K562 (cell line): ENCODE measurements at regions not wholly inside any gene's neighbourhood (a gene's known extent, or its start where the extent isn't known, plus 50 kb on each side); places are given as distances from the start of the nearest gene placed in this dataset.

Experiments
- ATAC-seq: fragments of 200-7000 bp; cut with Tn5 transposase; 3 replicates; pipeline ENCODE4 v1.9.1; 2020; ENCODE audit warnings: moderate library complexity
- BruUV-seq: library from RNA; stranded (reverse); fragments of 400-500 nt; replicated peaks from 2 replicates; lab custom pipeline; 2021; lab: Mats Ljungman, UMichigan
- CTCF ChIA-PET: fragments of 300-600 bp; formaldehyde crosslinking; extraction: SDS; loops from one replicate; lab custom pipeline; 2021; ENCODE audit warnings: low intra/inter-chr PET ratio; lab: Yijun Ruan, JAX
- POLR2A ChIA-PET: fragments of 300-600, 350-650 bp; sonication (Branson Sonifier 250); formaldehyde crosslinking; extraction: SDS; loops from one replicate; lab custom pipeline; 2021; ENCODE audit warnings: antibody characterized with exemption, inconsistent platforms; lab: Yijun Ruan, JAX
- DNase-seq, 4 experiments: peaks; one replicate each; pipeline versions ENCODE4 v3.0.0 to v3.0.0-alpha.2; 2011 to 2018; ENCODE audit warnings: low spot score in 3 of 4, mixed read lengths in 3 of 4; ENCODE audit errors: extremely low read depth in 1 of 4
- FAIRE-seq: peaks from 2 replicates; lab custom pipeline; 2011; peaks lifted over from hg19 to GRCh38; lab: Jason Lieb, UNC
- H2AFZ ChIP-seq: 2 replicates; pipeline ENCODE4 v1.6.0; 2011; ENCODE audit warnings: low read depth, low read length, control low read depth, inconsistent platforms
- H3K27ac ChIP-seq: fragments of 200-600 bp; 3 replicates; pipeline ENCODE4 v1.8.0; 2011; ENCODE audit warnings: low read depth, mild to moderate bottlenecking, control low read depth, inconsistent platforms, low read length, moderate library complexity, mixed read lengths; ENCODE audit errors: extremely low read depth
- H3K27me3 ChIP-seq, 2 experiments: fragments of 300-600 bp in 1 of 2; 2 replicates in 1 of 2; 3 replicates in 1 of 2; pipeline versions ENCODE4 v1.6.0 to v1.8.0; 2011; ENCODE audit warnings: inconsistent platforms in 2 of 2, low read length in 2 of 2, mild to moderate bottlenecking in 1 of 2, mixed read lengths in 1 of 2, moderate library complexity in 1 of 2; ENCODE audit not compliant: control insufficient read depth in 2 of 2, insufficient read depth in 2 of 2
- H3K36me3 ChIP-seq: fragments of 300-600 bp; 3 replicates; pipeline ENCODE4 v1.8.0; 2011; ENCODE audit warnings: mild to moderate bottlenecking, low read length, inconsistent platforms; ENCODE audit not compliant: control insufficient read depth, insufficient read depth
- H3K4me1 ChIP-seq, 2 experiments: fragments of 200-600 bp in 1 of 2; replicated peaks in 1 of 2; 2 replicates in 1 of 2; 3 replicates in 1 of 2; pipeline versions ENCODE4 v1.5.1 to v1.8.0; 2011; ENCODE audit warnings: inconsistent platforms in 2 of 2, low read length in 2 of 2, mild to moderate bottlenecking in 1 of 2, mixed read lengths in 1 of 2, moderate library complexity in 1 of 2; ENCODE audit not compliant: control insufficient read depth in 2 of 2, insufficient read depth in 2 of 2
- H3K4me2 ChIP-seq: 2 replicates; pipeline ENCODE4 v1.6.1; 2011; ENCODE audit warnings: low read length, control low read depth, inconsistent platforms, mixed read lengths; ENCODE audit not compliant: insufficient read depth
- H3K4me3 ChIP-seq: fragments of 200-600 bp; sonication (generic), shearing (Covaris generic); 2 replicates; pipeline ENCODE4 v1.5.1; 2016; ENCODE audit warnings: control low read depth, inconsistent platforms
- H3K79me2 ChIP-seq: fragments of 200-600 bp; 3 replicates; pipeline ENCODE4 v1.8.0; 2011; ENCODE audit warnings: low read length, inconsistent platforms; ENCODE audit not compliant: control insufficient read depth, insufficient read depth
- H3K9ac ChIP-seq, 2 experiments: 2 replicates each; pipeline versions ENCODE4 v1.6.0 to v1.6.1; 2011; ENCODE audit warnings: low read depth in 2 of 2, low read length in 2 of 2, control low read depth in 1 of 2, inconsistent platforms in 1 of 2, mild to moderate bottlenecking in 1 of 2, mixed read lengths in 1 of 2; ENCODE audit not compliant: insufficient read depth in 1 of 2
- H3K9me1 ChIP-seq: one replicate; pipeline ENCODE4 v1.6.0; 2011; ENCODE audit warnings: inconsistent platforms, mild to moderate bottlenecking, low read length, moderate library complexity; ENCODE audit not compliant: control insufficient read depth, insufficient read depth
- H3K9me3 ChIP-seq: replicated peaks from 2 replicates; pipeline ENCODE4 v1.5.1; 2011; ENCODE audit warnings: low read depth, low read length, inconsistent platforms; ENCODE audit not compliant: control insufficient read depth, insufficient read depth
- H4K20me1 ChIP-seq: replicated peaks from 2 replicates; pipeline ENCODE4 v1.6.1; 2011; ENCODE audit warnings: low read length, inconsistent platforms, mixed read lengths; ENCODE audit not compliant: control insufficient read depth, insufficient read depth
- ATF7 ChIP-seq: fragments of 450-650 bp; IDR thresholded peaks from 2 replicates; pipeline ENCODE4 v1.7.1; 2014; ENCODE audit warnings: mild to moderate bottlenecking, moderate library complexity
- CSDE1 ChIP-seq, 2 experiments: fragments of 450-650 bp; IDR thresholded peaks; 2 replicates each; pipeline ENCODE4 v1.6.1; 2016; ENCODE audit warnings: mild to moderate bottlenecking in 1 of 2
- DMBX1 ChIP-seq: fragments of 250-450 bp; sonication (Bioruptor Pico); IDR thresholded peaks from 2 replicates; pipeline ENCODE4 v1.8.0; 2022; ENCODE audit warnings: inconsistent platforms, mild to moderate bottlenecking, moderate library complexity, borderline replicate concordance
- ETS2 ChIP-seq: IDR thresholded peaks from 2 replicates; pipeline ENCODE4 v1.6.1; 2016; ENCODE audit warnings: borderline replicate concordance, missing genetic modification characterization, mild to moderate bottlenecking, moderate library complexity, missing compliant biosample characterization; ENCODE audit not compliant: poor library complexity, severe bottlenecking
- FIP1L1 ChIP-seq: fragments of 200-400 bp; formaldehyde crosslinking; IDR thresholded peaks from 2 replicates; pipeline ENCODE4 v1.6.1; 2018; ENCODE audit warnings: mild to moderate bottlenecking, low read depth, low read length; ENCODE audit not compliant: poor library complexity, severe bottlenecking
- POLR3A ChIP-seq: IDR thresholded peaks from 2 replicates; pipeline ENCODE4 v1.6.1; 2011; ENCODE audit warnings: borderline replicate concordance, mild to moderate bottlenecking, moderate library complexity; ENCODE audit not compliant: insufficient read length, insufficient read depth; ENCODE audit errors: extremely low read depth
- SMARCA5 ChIP-seq: fragments of 450-650 bp; IDR thresholded peaks from 2 replicates; pipeline ENCODE4 v1.6.1; 2016
- WGBS: fragments of 100-300 bp; shearing (Covaris generic); methylation state at CpG from one replicate; pipeline ENCODE4 v1.1.6; 2016; ENCODE audit warnings: low coverage, mixed read lengths; ENCODE audit not compliant: insufficient coverage; ENCODE audit errors: missing lambda C conversion rate; 5-methylcytosine and 5-hydroxymethylcytosine counted together
- in situ Hi-C: fragments of 300-500 bp; cut with MboI; formaldehyde crosslinking; loops from 4 replicates; pipeline ENCODE4 v1.15.0; 2018; ENCODE audit warnings: inconsistent platforms, mixed read lengths
- intact Hi-C: fragments of 100-400 bp; cut with micrococcal nuclease; formaldehyde crosslinking; loops from 2 replicates; pipeline ENCODE4 v1.14.2; 2022
- TF ChIP-seq, protein P1 (sequence below): fragments of 250-450 bp; sonication (Bioruptor Pico); IDR thresholded peaks from 2 replicates; pipeline ENCODE4 v1.8.0; 2021; ENCODE audit warnings: moderate library complexity, mild to moderate bottlenecking, inconsistent platforms
- TF ChIP-seq, protein P2 (sequence below): fragments of 450-650 bp; formaldehyde crosslinking; IDR thresholded peaks from 2 replicates; pipeline ENCODE4 v1.4.0; 2020; ENCODE audit warnings: mild to moderate bottlenecking, moderate library complexity

DNA sequence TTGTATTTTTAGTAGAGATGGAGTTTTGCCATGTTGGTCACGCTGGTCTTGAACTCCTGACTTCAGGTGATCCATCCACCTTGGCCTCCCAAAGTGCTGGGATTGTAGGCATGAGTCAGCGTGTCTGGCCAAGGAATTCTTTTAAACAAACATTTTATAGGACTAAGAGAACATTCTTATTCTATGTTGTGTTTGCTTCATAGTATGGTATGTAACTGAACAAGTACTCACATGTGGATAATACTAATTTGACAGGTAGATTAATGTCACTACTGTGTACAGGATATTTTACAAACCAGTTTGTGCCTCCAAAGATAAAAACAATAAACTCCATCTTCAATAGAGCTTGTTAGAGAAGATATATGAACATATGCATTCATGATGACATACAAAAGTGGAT, 1353.4 kb downstream of the PCDH7 start (continued):
- TF ChIP-seq ETS2 (tag), result no peak

DNA sequence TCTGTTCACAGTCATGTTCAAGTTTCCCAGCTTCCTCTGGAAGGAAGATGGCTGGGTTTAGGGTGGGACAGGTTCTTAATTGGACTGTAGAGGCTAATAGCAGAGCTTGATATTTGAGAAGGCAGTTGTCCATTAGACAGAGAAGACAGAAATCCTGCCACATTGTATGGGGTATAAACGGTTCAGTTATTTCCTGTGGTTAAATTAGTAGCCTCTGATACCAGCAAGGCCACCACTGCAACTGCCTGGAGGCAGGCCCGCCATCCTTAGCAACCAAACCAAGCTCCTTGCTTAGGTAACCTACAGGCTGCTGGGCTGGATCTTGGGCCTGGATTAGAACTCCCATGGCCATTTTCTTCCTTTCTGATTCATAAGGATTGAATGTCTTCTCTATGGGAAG, 1367.0 kb downstream of the PCDH7 start:
- Histone ChIP-seq H3K36me3 (0 out of 3 replicates have a peak, but pooled peaks cover 4% of the 10 kb centered on the region), H3K4me3 (no peak overlapping the region), H3K9me1 (no peaks in the 10 kb centered on the region), H2AFZ (no peak overlapping the region), H3K27me3 (no peaks in the 10 kb centered on the region), H3K9me3 (no peaks in the 10 kb centered on the region), H3K4me1 (no peaks in the 10 kb centered on the region), H3K4me2 (no peak overlapping the region), H3K27ac (no peak overlapping the region), H3K9ac (no peak overlapping the region), H3K79me2 (peaks cover 7% of the 10 kb centered on the region; the same call in 2 of the 3 replicates), H4K20me1 (no peaks in the 10 kb centered on the region)
- in situ Hi-C loops (no loop called here), intact Hi-C loops (no loop called here)
- WGBS, result 35% methylated on average over 2 of the region's 2 CpGs
- no TSS peak for BruUV-seq
- DNase-seq (no peak), FAIRE-seq (no peak), ATAC-seq (no peak)
- TF ChIP-seq POLR3A (no peak), DMBX1 (no peak), ATF7 (no peak), CSDE1 (IDR thresholded peaks at IDR 0.05) (no peak), SMARCA5 (no peak), FIP1L1 (no peak)
- TF ChIP-seq, protein P1, sequence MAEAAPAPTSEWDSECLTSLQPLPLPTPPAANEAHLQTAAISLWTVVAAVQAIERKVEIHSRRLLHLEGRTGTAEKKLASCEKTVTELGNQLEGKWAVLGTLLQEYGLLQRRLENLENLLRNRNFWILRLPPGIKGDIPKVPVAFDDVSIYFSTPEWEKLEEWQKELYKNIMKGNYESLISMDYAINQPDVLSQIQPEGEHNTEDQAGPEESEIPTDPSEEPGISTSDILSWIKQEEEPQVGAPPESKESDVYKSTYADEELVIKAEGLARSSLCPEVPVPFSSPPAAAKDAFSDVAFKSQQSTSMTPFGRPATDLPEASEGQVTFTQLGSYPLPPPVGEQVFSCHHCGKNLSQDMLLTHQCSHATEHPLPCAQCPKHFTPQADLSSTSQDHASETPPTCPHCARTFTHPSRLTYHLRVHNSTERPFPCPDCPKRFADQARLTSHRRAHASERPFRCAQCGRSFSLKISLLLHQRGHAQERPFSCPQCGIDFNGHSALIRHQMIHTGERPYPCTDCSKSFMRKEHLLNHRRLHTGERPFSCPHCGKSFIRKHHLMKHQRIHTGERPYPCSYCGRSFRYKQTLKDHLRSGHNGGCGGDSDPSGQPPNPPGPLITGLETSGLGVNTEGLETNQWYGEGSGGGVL (CRISPR knock-in tag), result no peak
- TF ChIP-seq, protein P2, sequence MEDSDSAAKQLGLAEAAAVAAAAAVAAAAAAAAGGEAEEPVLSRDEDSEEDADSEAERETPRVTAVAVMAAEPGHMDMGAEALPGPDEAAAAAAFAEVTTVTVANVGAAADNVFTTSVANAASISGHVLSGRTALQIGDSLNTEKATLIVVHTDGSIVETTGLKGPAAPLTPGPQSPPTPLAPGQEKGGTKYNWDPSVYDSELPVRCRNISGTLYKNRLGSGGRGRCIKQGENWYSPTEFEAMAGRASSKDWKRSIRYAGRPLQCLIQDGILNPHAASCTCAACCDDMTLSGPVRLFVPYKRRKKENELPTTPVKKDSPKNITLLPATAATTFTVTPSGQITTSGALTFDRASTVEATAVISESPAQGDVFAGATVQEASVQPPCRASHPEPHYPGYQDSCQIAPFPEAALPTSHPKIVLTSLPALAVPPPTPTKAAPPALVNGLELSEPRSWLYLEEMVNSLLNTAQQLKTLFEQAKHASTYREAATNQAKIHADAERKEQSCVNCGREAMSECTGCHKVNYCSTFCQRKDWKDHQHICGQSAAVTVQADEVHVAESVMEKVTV (CRISPR knock-in tag), result no peak
- ChIA-PET POLR2A (no interaction called here), CTCF (no interaction called here)
